Upper lobe of left lung (tissue), 6 donors: ENCODE measurements at regions not wholly inside any gene's neighbourhood (a gene's known extent, or its start where the extent isn't known, plus 50 kb on each side); places are given as distances from the start of the nearest gene placed in this dataset.
"Not testable (repeated sequence)": the region's sequence is repeated elsewhere in the genome, so short reads cannot be mapped to it uniquely, and the experiment has no call there.

ENCODE experiments used
- ATAC-seq, 2 donors: fragments of 200-7000 bp; cut with Tn5 transposase; one replicate each; pipeline ENCODE4 v1.9.1; 2022; ENCODE audit warnings: mild to moderate bottlenecking in 2 of 2, moderate library complexity in 2 of 2; ENCODE audit not compliant: low FRiP score in 2 of 2
- DNase-seq, 2 donors: peaks; one replicate each; pipeline ENCODE4 v3.0.0-alpha.2; 2019 to 2020
- H3K27ac ChIP-seq, 4 donors: fragments of 200-600 bp; sonication (generic); one replicate each; pipeline ENCODE4 v1.5.1; 2016 to 2019
- H3K27me3 ChIP-seq, 4 donors: fragments of 200-600 bp; sonication (generic); one replicate each; pipeline ENCODE4 v1.5.1; 2017 to 2019
- H3K36me3 ChIP-seq, 4 donors: fragments of 200-600 bp; sonication (generic); one replicate each; pipeline ENCODE4 v1.5.1; 2016 to 2019
- H3K4me1 ChIP-seq, 4 donors: fragments of 200-600 bp; sonication (generic); one replicate each; pipeline ENCODE4 v1.5.1; 2018 to 2019
- H3K4me3 ChIP-seq, 4 donors: fragments of 200-600 bp; sonication (generic); one replicate each; pipeline ENCODE4 v1.5.1; 2017 to 2019; ENCODE audit warnings: mild to moderate bottlenecking in 2 of 4, moderate library complexity in 1 of 4
- H3K9me3 ChIP-seq, 4 donors: fragments of 200-600 bp; sonication (generic); one replicate each; pipeline ENCODE4 v1.5.1; 2018 to 2019
- EP300 ChIP-seq, 4 donors: sonication (generic); formaldehyde crosslinking; IDR thresholded peaks; one replicate each; pipeline ENCODE4 v1.5.1; 2017; ENCODE audit warnings: antibody characterized with exemption in 4 of 4, control low read depth in 2 of 4
- POLR2A ChIP-seq, 4 donors: fragments of 450-650 bp; IDR thresholded peaks; one replicate each; pipeline ENCODE4 v1.5.1; 2016 to 2017; ENCODE audit warnings: antibody characterized with exemption in 4 of 4, mild to moderate bottlenecking in 2 of 4
- POLR2AphosphoS5 ChIP-seq, 2 donors: sonication (generic); formaldehyde crosslinking; IDR thresholded peaks; one replicate each; pipeline ENCODE4 v1.5.1; 2017; ENCODE audit warnings: antibody characterized with exemption in 2 of 2
- WGBS, 2 donors: methylation state at CpG; one replicate each; pipeline ENCODE4 v1.1.5; 2017 to 2018; 5-methylcytosine and 5-hydroxymethylcytosine counted together
- TF ChIP-seq, protein P1 (sequence below), 6 experiments: fragments of 450-650 bp in 4 of 6; fragments of 200-600 bp in 2 of 6; sonication (generic) in 2 of 6; IDR thresholded peaks; one replicate each; pipeline ENCODE4 v1.5.1; 2016 to 2019; ENCODE audit warnings: antibody characterized with exemption in 6 of 6
- donor health status: DM: no; HTN: no; CAD: no; lungs with moderate emphysema.
- donor health status: DM: no; HTN: yes; CAD: no; lungs with severe emphysema.

DNA sequence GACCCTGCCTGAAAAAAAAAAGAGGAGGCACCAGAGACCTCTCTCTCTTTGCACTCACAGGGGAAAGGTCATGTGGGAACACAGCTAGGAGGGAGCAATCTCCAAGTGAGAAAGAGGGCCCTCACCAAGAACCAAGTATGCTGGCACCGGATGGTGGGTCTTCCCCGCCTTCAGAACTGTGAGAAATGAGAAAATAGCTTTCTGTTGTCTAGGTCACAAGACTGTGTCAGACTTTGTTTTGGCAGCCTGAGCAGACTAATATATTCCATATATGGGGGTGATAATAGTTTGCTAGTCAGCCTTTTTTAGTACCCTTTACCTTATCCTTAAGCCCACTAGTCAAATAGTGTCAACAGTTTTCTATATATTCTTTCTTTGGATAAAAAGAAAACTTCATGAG lies 193.0 kb downstream of the TRIML1 start:
- DNase-seq (no peak), ATAC-seq (no peak)
- Histone ChIP-seq H3K36me3 (no peaks in the 10 kb centered on the region), H3K9me3 (no peaks in the 10 kb centered on the region), H3K27me3 (no peaks in the 10 kb centered on the region), H3K4me3 (no peak overlapping the region), H3K4me1 (no peaks in the 10 kb centered on the region), H3K27ac (no peak overlapping the region)
- whole genome bisulfite sequencing, 2 donors, result 73 to 83% methylated on average over 2 of the region's 2 CpGs
- TF ChIP-seq POLR2AphosphoS5 (IDR thresholded peaks at IDR 0.05) (no peak), POLR2A (IDR thresholded peaks at IDR 0.05) (no peak), EP300 (IDR thresholded peaks at IDR 0.05) (no peak)
- TF ChIP-seq, protein P1, sequence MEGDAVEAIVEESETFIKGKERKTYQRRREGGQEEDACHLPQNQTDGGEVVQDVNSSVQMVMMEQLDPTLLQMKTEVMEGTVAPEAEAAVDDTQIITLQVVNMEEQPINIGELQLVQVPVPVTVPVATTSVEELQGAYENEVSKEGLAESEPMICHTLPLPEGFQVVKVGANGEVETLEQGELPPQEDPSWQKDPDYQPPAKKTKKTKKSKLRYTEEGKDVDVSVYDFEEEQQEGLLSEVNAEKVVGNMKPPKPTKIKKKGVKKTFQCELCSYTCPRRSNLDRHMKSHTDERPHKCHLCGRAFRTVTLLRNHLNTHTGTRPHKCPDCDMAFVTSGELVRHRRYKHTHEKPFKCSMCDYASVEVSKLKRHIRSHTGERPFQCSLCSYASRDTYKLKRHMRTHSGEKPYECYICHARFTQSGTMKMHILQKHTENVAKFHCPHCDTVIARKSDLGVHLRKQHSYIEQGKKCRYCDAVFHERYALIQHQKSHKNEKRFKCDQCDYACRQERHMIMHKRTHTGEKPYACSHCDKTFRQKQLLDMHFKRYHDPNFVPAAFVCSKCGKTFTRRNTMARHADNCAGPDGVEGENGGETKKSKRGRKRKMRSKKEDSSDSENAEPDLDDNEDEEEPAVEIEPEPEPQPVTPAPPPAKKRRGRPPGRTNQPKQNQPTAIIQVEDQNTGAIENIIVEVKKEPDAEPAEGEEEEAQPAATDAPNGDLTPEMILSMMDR (IDR thresholded peaks at IDR 0.05), result no peak

DNA sequence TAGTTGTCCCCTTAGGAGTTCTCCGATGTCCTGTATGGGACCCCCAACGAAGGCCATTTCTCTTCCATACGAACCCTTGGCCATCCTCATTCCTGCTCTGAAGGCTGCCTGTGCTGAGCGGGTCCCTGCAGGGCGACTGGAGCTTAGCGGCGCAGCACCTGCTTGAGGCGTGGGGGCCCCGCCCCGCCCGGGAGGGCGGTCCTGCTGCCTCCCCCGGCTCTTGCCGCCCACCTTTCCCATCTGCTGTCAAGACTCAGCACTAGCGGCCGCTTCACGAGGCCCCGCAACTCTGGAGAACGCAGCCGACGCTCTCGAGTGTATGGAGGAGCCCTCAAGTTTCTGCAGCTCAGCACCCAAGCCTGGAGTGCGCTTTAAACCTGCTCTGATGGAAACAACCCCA lies 197.7 kb downstream of the TRIML1 start:
- H3K27me3 ChIP-seq, result no peaks in the 10 kb centered on the region
- no peak for TF ChIP-seq POLR2A (IDR thresholded peaks at IDR 0.05)
- no peak for TF ChIP-seq EP300 (IDR thresholded peaks at IDR 0.05)
- no peak for TF ChIP-seq POLR2AphosphoS5 (IDR thresholded peaks at IDR 0.05)
- DNase-seq, result peak in 1 of 2 donors; percentile 75
- H3K36me3 ChIP-seq, result no peaks in the 10 kb centered on the region
- 91 to 99% methylated on average over 18 to 23 of the region's 23 CpGs for WGBS, 2 donors
- H3K9me3 ChIP-seq, result no peaks in the 10 kb centered on the region
- no peak overlapping the region for H3K27ac ChIP-seq
- ATAC-seq, result no peak
- H3K4me3 ChIP-seq, result no peak overlapping the region
- no peaks in the 10 kb centered on the region for H3K4me1 ChIP-seq

DNA sequence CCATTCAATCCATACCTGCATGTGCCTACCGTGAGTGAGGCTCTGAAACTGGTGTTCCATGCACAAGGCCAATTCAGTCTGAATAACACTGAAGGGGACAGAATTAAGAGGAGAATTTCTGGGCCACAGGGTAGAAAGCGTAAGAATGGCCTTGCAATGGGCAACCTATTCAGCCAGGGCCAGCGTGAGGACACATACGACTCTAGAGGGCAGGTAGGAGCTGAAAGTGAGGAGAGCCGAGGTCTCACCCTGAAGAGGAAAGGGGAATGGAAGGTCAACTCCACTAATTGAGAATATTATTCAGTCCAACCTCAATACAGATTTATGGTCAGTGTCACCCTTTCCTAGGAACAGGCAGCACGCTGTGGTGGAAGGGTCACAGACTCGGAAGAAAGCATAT lies 202.2 kb downstream of the TRIML1 start:
- no peak for ATAC-seq
- Histone ChIP-seq H3K27ac (no peak overlapping the region), H3K36me3 (no peaks in the 10 kb centered on the region), H3K4me1 (no peaks in the 10 kb centered on the region), H3K27me3 (no peaks in the 10 kb centered on the region), H3K4me3 (no peak overlapping the region), H3K9me3 (no peaks in the 10 kb centered on the region)
- WGBS, 2 donors, result 93 to 95% methylated on average over 7 of the region's 7 CpGs
- DNase-seq, result no peak
- TF ChIP-seq POLR2AphosphoS5 (IDR thresholded peaks at IDR 0.05) (no peak), POLR2A (IDR thresholded peaks at IDR 0.05) (no peak), EP300 (IDR thresholded peaks at IDR 0.05) (no peak)
- TF ChIP-seq, protein P1 (IDR thresholded peaks at IDR 0.05), result no peak

DNA sequence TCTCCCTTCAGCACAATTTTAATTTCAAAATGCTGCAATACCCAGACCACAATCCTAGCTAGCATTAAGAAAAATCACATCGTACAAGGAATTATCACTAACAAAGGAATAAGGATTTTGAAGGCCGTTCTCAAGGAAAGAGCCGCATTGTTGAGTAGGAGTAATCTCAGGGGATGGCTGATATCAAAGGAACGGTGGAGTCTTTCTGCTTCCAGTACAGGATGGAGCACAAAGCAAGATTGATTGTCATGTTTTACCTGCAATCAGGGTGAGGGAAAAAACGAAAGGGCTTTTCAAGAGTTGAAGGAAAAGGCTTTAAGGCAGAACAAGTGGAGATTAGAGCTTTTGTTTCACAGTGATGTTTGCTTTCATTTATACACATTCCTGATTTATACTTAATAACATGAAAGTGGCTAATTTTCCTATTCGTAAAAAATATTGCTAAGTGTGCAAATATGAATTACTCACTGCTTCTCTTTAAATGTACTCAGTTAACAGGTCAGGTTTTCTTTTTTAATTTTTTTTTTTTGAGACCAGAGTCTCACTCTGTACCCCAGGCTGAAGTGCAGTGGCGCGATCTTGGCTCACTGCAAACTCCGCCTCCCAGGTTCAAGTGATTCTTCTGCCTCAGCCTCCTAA lies 207.0 kb downstream of the TRIML1 start:
- no peak overlapping the region for H3K27ac ChIP-seq
- H3K36me3 ChIP-seq, result no peaks in the 10 kb centered on the region
- TF ChIP-seq POLR2AphosphoS5 (IDR thresholded peaks at IDR 0.05) (no peak), POLR2A (IDR thresholded peaks at IDR 0.05) (no peak), EP300 (IDR thresholded peaks at IDR 0.05) (no peak)
- TF ChIP-seq, protein P1 (IDR thresholded peaks at IDR 0.05), result no peak
- no peak for ATAC-seq
- H3K9me3 ChIP-seq, result no peaks in the 10 kb centered on the region
- no peaks in the 10 kb centered on the region for H3K27me3 ChIP-seq
- WGBS, 2 donors, result 55 to 58% methylated on average over 9 of the region's 9 CpGs
- DNase-seq, result no peak
- no peaks in the 10 kb centered on the region for H3K4me1 ChIP-seq
- H3K4me3 ChIP-seq, result peak overlapping the region in 1 of 4 donors; percentile 4

DNA sequence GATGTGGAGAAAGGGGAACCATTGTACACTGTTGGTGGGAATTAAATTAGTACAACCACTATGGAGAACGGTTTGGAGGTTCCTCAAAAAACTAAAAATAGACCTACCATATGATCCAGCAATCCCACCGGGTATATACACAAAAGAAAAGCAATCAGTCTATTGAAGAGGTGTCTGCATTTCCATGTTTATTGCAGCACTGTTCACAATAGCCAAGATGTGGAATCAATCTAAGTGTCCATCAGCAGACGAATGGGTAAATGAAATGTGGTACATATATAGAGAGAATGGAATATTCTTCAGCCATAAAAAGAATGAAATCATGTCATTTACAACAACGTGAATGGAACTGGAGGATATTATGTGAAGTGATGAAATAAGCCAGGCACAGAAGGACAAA lies 208.1 kb downstream of the TRIML1 start:
- Histone ChIP-seq H3K27me3 (no peaks in the 10 kb centered on the region), H3K9me3 (no peaks in the 10 kb centered on the region), H3K4me3 (no peak overlapping the region), H3K4me1 (no peaks in the 10 kb centered on the region), H3K36me3 (no peaks in the 10 kb centered on the region), H3K27ac (no peak overlapping the region)
- TF ChIP-seq, protein P1 (IDR thresholded peaks at IDR 0.05), result no peak
- no peak for TF ChIP-seq POLR2AphosphoS5 (IDR thresholded peaks at IDR 0.05)
- no peak for TF ChIP-seq POLR2A (IDR thresholded peaks at IDR 0.05)
- no peak for TF ChIP-seq EP300 (IDR thresholded peaks at IDR 0.05)
- 69 to 73% methylated on average over 4 of the region's 4 CpGs for whole genome bisulfite sequencing, 2 donors
- DNase-seq (no peak), ATAC-seq (no peak)

DNA sequence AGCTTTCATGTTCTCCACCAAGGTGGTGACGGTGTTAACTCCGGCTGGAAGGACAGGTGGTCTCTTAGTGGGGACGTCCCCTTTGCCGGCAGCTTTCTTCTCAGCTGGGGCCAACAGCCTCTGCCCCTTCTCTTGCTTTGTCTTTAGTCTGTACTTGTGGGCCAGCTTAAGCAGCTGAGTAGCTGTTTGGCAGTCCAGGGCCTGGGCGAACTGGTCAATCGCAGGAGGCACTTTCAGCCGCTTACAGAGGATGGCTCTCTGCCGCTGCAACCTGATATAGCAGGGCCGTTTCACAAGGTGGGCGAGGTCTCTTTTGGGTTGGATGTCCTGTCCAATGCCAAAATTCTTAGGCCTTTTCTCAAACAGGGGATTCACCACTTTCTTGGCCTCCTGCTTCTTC lies 210.3 kb downstream of the TRIML1 start:
- not testable (repeated sequence) for H3K4me3 ChIP-seq, H3K36me3 ChIP-seq, H3K4me1 ChIP-seq, ATAC-seq, H3K9me3 ChIP-seq, DNase-seq, H3K27ac ChIP-seq, H3K27me3 ChIP-seq
- 90 to 94% methylated on average over 10 of the region's 10 CpGs for WGBS, 2 donors
